Psoas muscle (tissue), 7 donors: ENCODE measurements at regions not wholly inside any gene's neighbourhood (a gene's known extent, or its start where the extent isn't known, plus 50 kb on each side); places are given as distances from the start of the nearest gene placed in this dataset.
A peak's percentile ranks its signal among the peaks of the same experiment; 100 is the strongest.

Experiments used
- ATAC-seq, 4 donors: fragments of 200-7000 bp; cut with Tn5 transposase; one replicate each; pipeline ENCODE4 v1.9.1; 2020; ENCODE audit warnings: moderate library complexity in 3 of 4, mild to moderate bottlenecking in 2 of 4
- DNase-seq, 2 donors: peaks; one replicate each; pipeline ENCODE4 v3.0.0-alpha.2; 2020
- H3K27ac ChIP-seq: fragments of 200-600 bp; one replicate; pipeline ENCODE4 v1.8.0; 2022
- H3K27me3 ChIP-seq, 3 donors: fragments of 200-600 bp in 1 of 3; one replicate each; pipeline versions ENCODE4 v1.6.1 to v1.8.0; 2013 to 2022; ENCODE audit warnings: low read length in 2 of 3, mild to moderate bottlenecking in 2 of 3, moderate library complexity in 1 of 3; ENCODE audit not compliant: insufficient read depth in 3 of 3
- H3K36me3 ChIP-seq, 2 donors: fragments of 200-600 bp in 1 of 2; one replicate each; pipeline versions ENCODE4 v1.6.1 to v1.8.0; 2013 to 2022; ENCODE audit warnings: low read depth in 1 of 2, mild to moderate bottlenecking in 1 of 2, moderate library complexity in 1 of 2; ENCODE audit not compliant: insufficient read depth in 1 of 2
- H3K4me1 ChIP-seq: fragments of 200-600 bp; one replicate; pipeline ENCODE4 v1.8.0; 2022
- H3K4me3 ChIP-seq: fragments of 200-600 bp; one replicate; pipeline ENCODE4 v1.8.0; 2022; ENCODE audit warnings: mild to moderate bottlenecking
- H3K9me3 ChIP-seq: fragments of 200-600 bp; one replicate; pipeline ENCODE4 v1.8.0; 2022
- CTCF ChIP-seq: fragments of 200-600 bp; IDR thresholded peaks from one replicate; pipeline ENCODE4 v1.8.0; 2022; ENCODE audit warnings: antibody characterized with exemption
- WGBS, 3 donors: extraction: QIAGEN DNeasy Blood & Tissue Kit; methylation state at CpG; one replicate each; pipeline versions ENCODE4 v1.1.6 to v1.1.7; 2013; 5-methylcytosine and 5-hydroxymethylcytosine counted together
- intact Hi-C, 2 donors: fragments of 100-400 bp; cut with DNase I; formaldehyde crosslinking; loops; one replicate each; pipeline versions ENCODE4 v1.11.0 to v1.14.2; 2022
- donor health status: healthy with polysubstance abuse.
- donor health status: DM: no; HTN: no; CAD: no; lungs with moderate emphysema.
- donor health status: Bipolar disorder and iron deficiency.
- donor health status: healthy.
- donor health status: DM: yes; HTN: yes; CAD: no.
- donor health status: DM: no; HTN: no; CAD: no.
- donor health status: DM: yes; HTN: yes; CAD: no.

GRCh38 chr12:126741536-126742240, 1525.3 kb upstream of the TMEM132C start:
- ATAC-seq (no peak), DNase-seq (no peak)
- 44 to 50% (median 48%) methylated on average over 12 of the region's 12 CpGs for WGBS, 3 donors
- Histone ChIP-seq H3K9me3 (no peaks in the 10 kb centered on the region), H3K4me1 (no peaks in the 10 kb centered on the region), H3K27me3 (no peaks in the 10 kb centered on the region), H3K36me3 (no peaks in the 10 kb centered on the region), H3K27ac (no peak overlapping the region), H3K4me3 (no peak overlapping the region)
- TF ChIP-seq CTCF: no peak
- intact Hi-C loops: no loop called here

- DNase-seq (no peak), ATAC-seq (no peak)
- Histone ChIP-seq H3K27ac (no peak overlapping the region), H3K27me3 (no peaks in the 10 kb centered on the region), H3K4me1 (no peaks in the 10 kb centered on the region), H3K9me3 (no peaks in the 10 kb centered on the region), H3K36me3 (no peaks in the 10 kb centered on the region), H3K4me3 (no peak overlapping the region)
- WGBS, 3 donors: 55 to 60% (median 58%) methylated on average over 9 of the region's 9 CpGs
- no peak for TF ChIP-seq CTCF
- intact Hi-C loops: no loop called here
These were observed 1524.7 kb upstream of the TMEM132C start for GRCh38 chr12:126742241-126742641.

- 53 to 56% (median 54%) methylated on average over 11 of the region's 11 CpGs for WGBS, 3 donors
- Histone ChIP-seq H3K27me3 (no peaks in the 10 kb centered on the region), H3K27ac (no peak overlapping the region), H3K4me3 (no peak overlapping the region), H3K9me3 (no peaks in the 10 kb centered on the region), H3K36me3 (no peaks in the 10 kb centered on the region), H3K4me1 (no peaks in the 10 kb centered on the region)
- ATAC-seq: no peak
- intact Hi-C loops: no loop called here
- peak; percentile 67 for TF ChIP-seq CTCF
- peak; percentile 29 to 60 for DNase-seq
These were observed 1519.3 kb upstream of the TMEM132C start for GRCh38 chr12:126747530-126748149.

DNA sequence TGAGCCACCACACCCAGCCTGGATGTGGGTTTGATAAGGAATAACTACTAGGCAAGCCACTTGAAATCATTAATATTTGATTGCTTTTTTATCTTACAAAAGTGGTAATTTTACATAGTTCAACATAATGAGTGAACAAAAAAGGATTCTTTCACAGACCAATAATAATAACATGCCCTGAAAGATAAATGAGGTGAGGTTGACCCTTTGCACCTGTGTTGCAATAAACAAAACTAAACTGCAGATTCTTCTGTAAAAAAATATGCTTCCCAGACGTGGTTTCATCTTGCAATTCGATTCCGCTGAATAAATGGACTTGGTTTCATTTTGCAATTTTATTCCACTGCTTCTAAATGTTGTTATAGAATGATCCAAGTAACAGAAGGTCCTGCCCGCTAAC, 1514.9 kb upstream of the TMEM132C start:
- H3K27ac ChIP-seq: no peak overlapping the region
- H3K4me1 ChIP-seq: no peaks in the 10 kb centered on the region
- no peaks in the 10 kb centered on the region for H3K27me3 ChIP-seq
- WGBS, 3 donors: 19 to 35% (median 28%) methylated on average over 4 of the region's 4 CpGs
- intact Hi-C loops: no loop called here
- H3K4me3 ChIP-seq: no peak overlapping the region
- no peaks in the 10 kb centered on the region for H3K9me3 ChIP-seq
- DNase-seq: no peak
- ATAC-seq: no peak
- TF ChIP-seq CTCF: no peak
- H3K36me3 ChIP-seq: no peaks in the 10 kb centered on the region

- H3K27me3 ChIP-seq: no peaks in the 10 kb centered on the region
- no peak for DNase-seq
- no peak overlapping the region for H3K27ac ChIP-seq
- H3K4me1 ChIP-seq: no peaks in the 10 kb centered on the region
- TF ChIP-seq CTCF: no peak
- no peak overlapping the region for H3K4me3 ChIP-seq
- no peaks in the 10 kb centered on the region for H3K9me3 ChIP-seq
- no peak for ATAC-seq
- 74 to 79% (median 78%) methylated on average over 2 of the region's 2 CpGs for WGBS, 3 donors
- no peaks in the 10 kb centered on the region for H3K36me3 ChIP-seq
- intact Hi-C loops: no loop called here
These were observed 1509.6 kb upstream of the TMEM132C start for GRCh38 chr12:126757326-126757725.
